Activated CD4-positive, alpha-beta T cell treated with anti-CD3 and anti-CD28 coated beads, Interleukin-2, Interleukin-4, amounts not matched to agents 100 ng/mL and 50 ng/mL, durations not matched to agents 16 hours and 8 hours (primary cell): ENCODE measurements at regions not wholly inside any gene's neighbourhood (a gene's known extent, or its start where the extent isn't known, plus 50 kb on each side); places are given as distances from the start of the nearest gene placed in this dataset.

Experiments
- DNase-seq: peaks from one replicate; pipeline ENCODE4 v3.0.0-alpha.2; 2020; ENCODE audit warnings: low spot score

- DNase-seq = no peak
Measured at GRCh38 chr4:181682367-181683047, 560.7 kb upstream of the TENM3 start.

GRCh38 chr4:181684310-181684709, 558.9 kb upstream of the TENM3 start:
- no peak for DNase-seq

GRCh38 chr4:181685461-181685860, 557.7 kb upstream of the TENM3 start:
- no peak for DNase-seq

GRCh38 chr4:181685911-181686310, 557.3 kb upstream of the TENM3 start:
- no peak for DNase-seq

GRCh38 chr4:181687116-181687515, 556.1 kb upstream of the TENM3 start:
- DNase-seq = no peak

GRCh38 chr4:181688432-181688831, 554.8 kb upstream of the TENM3 start:
- DNase-seq = no peak

- DNase-seq = no peak
Measured at GRCh38 chr4:181688872-181689271, 554.3 kb upstream of the TENM3 start.

- no peak for DNase-seq
Measured at GRCh38 chr4:181690498-181690897, 552.7 kb upstream of the TENM3 start.

GRCh38 chr4:181692965-181693364, 550.2 kb upstream of the TENM3 start:
- DNase-seq = no peak

GRCh38 chr4:181693517-181693916, 549.7 kb upstream of the TENM3 start:
- no peak for DNase-seq

GRCh38 chr4:181698221-181698620, 545.0 kb upstream of the TENM3 start:
- DNase-seq = no peak

GRCh38 chr4:181701214-181701613, 542.0 kb upstream of the TENM3 start:
- DNase-seq = no peak

- DNase-seq = no peak
Measured at GRCh38 chr4:181701894-181702293, 541.3 kb upstream of the TENM3 start.

- no peak for DNase-seq
Measured at GRCh38 chr4:181702864-181703495, 540.2 kb upstream of the TENM3 start.

GRCh38 chr4:181710143-181710542, 533.1 kb upstream of the TENM3 start:
- DNase-seq = no peak

GRCh38 chr4:181711387-181711786, 531.8 kb upstream of the TENM3 start:
- no peak for DNase-seq

- no peak for DNase-seq
Measured at GRCh38 chr4:181728305-181728966, 514.8 kb upstream of the TENM3 start.

GRCh38 chr4:181731900-181732299, 511.3 kb upstream of the TENM3 start:
- no peak for DNase-seq

GRCh38 chr4:181737744-181738143, 505.5 kb upstream of the TENM3 start:
- no peak for DNase-seq

- no peak for DNase-seq
Measured at GRCh38 chr4:181739031-181739430, 504.2 kb upstream of the TENM3 start.

GRCh38 chr4:181741513-181741912, 501.7 kb upstream of the TENM3 start:
- DNase-seq = no peak

GRCh38 chr4:181745933-181746625, 497.1 kb upstream of the TENM3 start:
- no peak for DNase-seq

GRCh38 chr4:181748581-181748980, 494.6 kb upstream of the TENM3 start:
- DNase-seq = no peak
